HCT116 (cell line): ENCODE measurements at regions not wholly inside any gene's neighbourhood (a gene's known extent, or its start where the extent isn't known, plus 50 kb on each side); places are given as distances from the start of the nearest gene placed in this dataset.

Experiments used
- EZH2 ChIP-seq: fragments of 200-600 bp; sonication (generic); IDR thresholded peaks from 2 replicates; pipeline ENCODE4 v1.6.1; 2017; ENCODE audit warnings: antibody characterized with exemption, mixed run types
- EZH2phosphoT487 ChIP-seq: fragments of 200-600 bp; IDR thresholded peaks from 2 replicates; pipeline ENCODE4 v1.6.1; 2018; ENCODE audit warnings: antibody characterized with exemption, borderline replicate concordance
- JUND ChIP-seq: IDR thresholded peaks from 2 replicates; pipeline ENCODE4 v1.6.1; 2012
- MAX ChIP-seq: IDR thresholded peaks from 2 replicates; pipeline ENCODE4 v1.6.1; 2012
- POLR2A ChIP-seq: IDR thresholded peaks from 2 replicates; pipeline ENCODE4 v1.7.0; 2011; ENCODE audit warnings: borderline replicate concordance; ENCODE audit not compliant: insufficient read depth, insufficient read length; ENCODE audit errors: extremely low read depth
- POLR2AphosphoS5 ChIP-seq: IDR thresholded peaks from 2 replicates; pipeline ENCODE4 v1.6.1; 2011; ENCODE audit warnings: mild to moderate bottlenecking, low read depth, low read length, moderate library complexity
- RAD21 ChIP-seq: IDR thresholded peaks from 2 replicates; pipeline ENCODE4 v1.6.1; 2012; ENCODE audit warnings: low read depth, mild to moderate bottlenecking
- REST ChIP-seq: IDR thresholded peaks from 2 replicates; pipeline ENCODE4 v1.6.1; 2012; ENCODE audit warnings: low read depth
- SIN3A ChIP-seq: IDR thresholded peaks from 2 replicates; pipeline ENCODE4 v1.6.1; 2012; ENCODE audit warnings: low read depth
- SP1 ChIP-seq: IDR thresholded peaks from 2 replicates; pipeline ENCODE4 v1.6.1; 2012; ENCODE audit warnings: low read depth
- SRF ChIP-seq: IDR thresholded peaks from 2 replicates; pipeline ENCODE4 v1.6.1; 2012; ENCODE audit warnings: low read depth
- YY1 ChIP-seq: IDR thresholded peaks from 2 replicates; pipeline ENCODE4 v1.6.1; 2011; ENCODE audit warnings: low read length, low read depth, moderate library complexity, mild to moderate bottlenecking; ENCODE audit not compliant: insufficient replicate concordance; ENCODE audit errors: extremely low read depth
- ZNF274 ChIP-seq: fragments of 200-500 bp; sonication (Bioruptor generic); IDR thresholded peaks from 2 replicates; pipeline ENCODE4 v1.6.1; 2014; ENCODE audit warnings: mild to moderate bottlenecking, low read depth, low read length, inconsistent platforms
- TF ChIP-seq, protein P1 (sequence below), 3 experiments: fragments of 200-600 bp in 1 of 3; sonication (generic) in 1 of 3; IDR thresholded peaks in 2 of 3; conservative IDR thresholded peaks in 1 of 3; 2 replicates each; pipeline ENCODE4 v1.5.1; 2012 to 2017; ENCODE audit warnings: low read depth in 2 of 3, low read length in 2 of 3, antibody characterized with exemption in 1 of 3, borderline replicate concordance in 1 of 3, control low read depth in 1 of 3, mild to moderate bottlenecking in 1 of 3, mixed read lengths in 1 of 3, mixed run types in 1 of 3, moderate library complexity in 1 of 3; ENCODE audit not compliant: insufficient read depth in 1 of 3

- no peak for TF ChIP-seq POLR2A
- no peak for TF ChIP-seq YY1
- TF ChIP-seq SIN3A = no peak
- TF ChIP-seq, protein P1, sequence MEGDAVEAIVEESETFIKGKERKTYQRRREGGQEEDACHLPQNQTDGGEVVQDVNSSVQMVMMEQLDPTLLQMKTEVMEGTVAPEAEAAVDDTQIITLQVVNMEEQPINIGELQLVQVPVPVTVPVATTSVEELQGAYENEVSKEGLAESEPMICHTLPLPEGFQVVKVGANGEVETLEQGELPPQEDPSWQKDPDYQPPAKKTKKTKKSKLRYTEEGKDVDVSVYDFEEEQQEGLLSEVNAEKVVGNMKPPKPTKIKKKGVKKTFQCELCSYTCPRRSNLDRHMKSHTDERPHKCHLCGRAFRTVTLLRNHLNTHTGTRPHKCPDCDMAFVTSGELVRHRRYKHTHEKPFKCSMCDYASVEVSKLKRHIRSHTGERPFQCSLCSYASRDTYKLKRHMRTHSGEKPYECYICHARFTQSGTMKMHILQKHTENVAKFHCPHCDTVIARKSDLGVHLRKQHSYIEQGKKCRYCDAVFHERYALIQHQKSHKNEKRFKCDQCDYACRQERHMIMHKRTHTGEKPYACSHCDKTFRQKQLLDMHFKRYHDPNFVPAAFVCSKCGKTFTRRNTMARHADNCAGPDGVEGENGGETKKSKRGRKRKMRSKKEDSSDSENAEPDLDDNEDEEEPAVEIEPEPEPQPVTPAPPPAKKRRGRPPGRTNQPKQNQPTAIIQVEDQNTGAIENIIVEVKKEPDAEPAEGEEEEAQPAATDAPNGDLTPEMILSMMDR (IDR thresholded peaks at IDR 0.05 in 2 of 3, conservative IDR thresholded peaks at IDR 0.05 in 1 of 3; ENCODE audit: borderline replicate concordance in 1 of 3, insufficient read depth in 1 of 3, low read depth in 2 of 3, low read length in 2 of 3) = no peak
- no peak for TF ChIP-seq EZH2
- no peak for TF ChIP-seq JUND
- TF ChIP-seq POLR2AphosphoS5 = no peak
- TF ChIP-seq EZH2phosphoT487 = no peak
- no peak for TF ChIP-seq SRF
- no peak for TF ChIP-seq ZNF274
- no peak for TF ChIP-seq REST
- TF ChIP-seq MAX = no peak
- TF ChIP-seq SP1 = no peak
- no peak for TF ChIP-seq RAD21
These were observed 897.7 kb upstream of the EPHA5 start for GRCh38 chr4:66568001-66568400.
